PC-3 (cell line): ENCODE measurements at regions not wholly inside any gene's neighbourhood (a gene's known extent, or its start where the extent isn't known, plus 50 kb on each side); places are given as distances from the start of the nearest gene placed in this dataset.

Source experiments
- EZH2 ChIP-seq: fragments of 300-600 bp; sonication (generic); IDR thresholded peaks from one replicate; pipeline ENCODE4 v1.6.1; 2017; ENCODE audit warnings: antibody characterized with exemption, mild to moderate bottlenecking, low read length; ENCODE audit not compliant: unreplicated experiment
- EZH2phosphoT487 ChIP-seq: fragments of 300-600 bp; sonication (generic); IDR thresholded peaks from 2 replicates; pipeline ENCODE4 v1.6.1; 2018; ENCODE audit warnings: mild to moderate bottlenecking, antibody characterized with exemption, low read length, borderline replicate concordance
- TF ChIP-seq, protein P1 (sequence below): fragments of 300-600 bp; sonication (generic); conservative IDR thresholded peaks from 2 replicates; pipeline ENCODE4 v1.5.1; 2017; ENCODE audit warnings: antibody characterized with exemption, low read depth, mild to moderate bottlenecking, low read length

DNA sequence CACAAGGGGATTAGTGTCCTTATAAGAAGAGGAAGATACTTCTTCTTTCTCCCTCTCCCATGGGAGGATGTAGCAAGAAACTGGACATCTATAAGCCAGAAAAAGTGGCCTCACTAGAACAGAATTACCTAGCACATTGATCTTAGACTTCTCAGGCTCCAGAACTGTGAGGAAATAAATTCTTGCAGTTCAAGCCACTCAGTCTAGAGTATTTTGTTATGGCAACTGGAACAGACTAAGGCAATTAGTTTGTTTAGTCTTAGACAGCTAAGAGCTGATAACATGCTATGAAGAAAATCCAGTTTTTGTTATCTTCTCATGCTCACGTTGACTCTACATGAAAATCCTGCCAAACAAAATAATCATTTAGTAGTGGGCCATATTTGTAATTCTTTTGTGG lies 627.6 kb upstream of the PHF14 start:
- TF ChIP-seq, protein P1, sequence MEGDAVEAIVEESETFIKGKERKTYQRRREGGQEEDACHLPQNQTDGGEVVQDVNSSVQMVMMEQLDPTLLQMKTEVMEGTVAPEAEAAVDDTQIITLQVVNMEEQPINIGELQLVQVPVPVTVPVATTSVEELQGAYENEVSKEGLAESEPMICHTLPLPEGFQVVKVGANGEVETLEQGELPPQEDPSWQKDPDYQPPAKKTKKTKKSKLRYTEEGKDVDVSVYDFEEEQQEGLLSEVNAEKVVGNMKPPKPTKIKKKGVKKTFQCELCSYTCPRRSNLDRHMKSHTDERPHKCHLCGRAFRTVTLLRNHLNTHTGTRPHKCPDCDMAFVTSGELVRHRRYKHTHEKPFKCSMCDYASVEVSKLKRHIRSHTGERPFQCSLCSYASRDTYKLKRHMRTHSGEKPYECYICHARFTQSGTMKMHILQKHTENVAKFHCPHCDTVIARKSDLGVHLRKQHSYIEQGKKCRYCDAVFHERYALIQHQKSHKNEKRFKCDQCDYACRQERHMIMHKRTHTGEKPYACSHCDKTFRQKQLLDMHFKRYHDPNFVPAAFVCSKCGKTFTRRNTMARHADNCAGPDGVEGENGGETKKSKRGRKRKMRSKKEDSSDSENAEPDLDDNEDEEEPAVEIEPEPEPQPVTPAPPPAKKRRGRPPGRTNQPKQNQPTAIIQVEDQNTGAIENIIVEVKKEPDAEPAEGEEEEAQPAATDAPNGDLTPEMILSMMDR: no peak
- TF ChIP-seq EZH2: no peak
- TF ChIP-seq EZH2phosphoT487: no peak
